Omental fat pad (tissue), 3 donors: ENCODE measurements at regions not wholly inside any gene's neighbourhood (a gene's known extent, or its start where the extent isn't known, plus 50 kb on each side); places are given as distances from the start of the nearest gene placed in this dataset.

Experiments
- ATAC-seq: fragments of 150-250 bp; one replicate; pipeline ENCODE4 v1.9.1; 2016; ENCODE audit warnings: mild to moderate bottlenecking, moderate library complexity; ENCODE audit not compliant: low FRiP score
- DNase-seq: peaks from one replicate; pipeline ENCODE4 v3.0.0-alpha.2; 2019; ENCODE audit warnings: low spot score
- TF ChIP-seq, protein P1 (sequence below), 3 donors: fragments of 450-650 bp; IDR thresholded peaks; one replicate each; pipeline ENCODE4 v1.5.1; 2016 to 2017; ENCODE audit warnings: antibody characterized with exemption in 3 of 3, mild to moderate bottlenecking in 3 of 3, moderate library complexity in 2 of 3

DNA sequence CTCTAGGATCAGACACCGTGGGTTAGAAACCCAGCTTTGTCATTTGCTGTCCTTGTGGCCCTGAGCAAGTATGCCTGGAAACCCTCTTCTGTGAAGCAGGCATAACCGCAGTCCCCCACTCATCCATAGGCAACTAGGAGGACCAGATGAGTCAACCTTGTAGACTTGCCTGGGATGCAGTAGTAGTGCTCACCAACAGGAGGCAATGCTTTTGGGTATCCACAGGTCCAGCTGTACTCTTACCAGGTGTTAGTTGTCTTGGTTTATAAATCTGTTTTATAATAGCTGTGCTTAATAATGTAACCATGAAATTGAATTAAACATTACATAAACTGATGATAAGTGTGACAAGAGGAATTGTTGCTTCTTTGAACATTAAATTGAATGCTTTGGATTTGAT is 389.3 kb downstream of the IL20RB start:
- no peak for ATAC-seq
- TF ChIP-seq, protein P1, sequence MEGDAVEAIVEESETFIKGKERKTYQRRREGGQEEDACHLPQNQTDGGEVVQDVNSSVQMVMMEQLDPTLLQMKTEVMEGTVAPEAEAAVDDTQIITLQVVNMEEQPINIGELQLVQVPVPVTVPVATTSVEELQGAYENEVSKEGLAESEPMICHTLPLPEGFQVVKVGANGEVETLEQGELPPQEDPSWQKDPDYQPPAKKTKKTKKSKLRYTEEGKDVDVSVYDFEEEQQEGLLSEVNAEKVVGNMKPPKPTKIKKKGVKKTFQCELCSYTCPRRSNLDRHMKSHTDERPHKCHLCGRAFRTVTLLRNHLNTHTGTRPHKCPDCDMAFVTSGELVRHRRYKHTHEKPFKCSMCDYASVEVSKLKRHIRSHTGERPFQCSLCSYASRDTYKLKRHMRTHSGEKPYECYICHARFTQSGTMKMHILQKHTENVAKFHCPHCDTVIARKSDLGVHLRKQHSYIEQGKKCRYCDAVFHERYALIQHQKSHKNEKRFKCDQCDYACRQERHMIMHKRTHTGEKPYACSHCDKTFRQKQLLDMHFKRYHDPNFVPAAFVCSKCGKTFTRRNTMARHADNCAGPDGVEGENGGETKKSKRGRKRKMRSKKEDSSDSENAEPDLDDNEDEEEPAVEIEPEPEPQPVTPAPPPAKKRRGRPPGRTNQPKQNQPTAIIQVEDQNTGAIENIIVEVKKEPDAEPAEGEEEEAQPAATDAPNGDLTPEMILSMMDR (IDR thresholded peaks at IDR 0.05) = no peak
- DNase-seq = no peak

DNA sequence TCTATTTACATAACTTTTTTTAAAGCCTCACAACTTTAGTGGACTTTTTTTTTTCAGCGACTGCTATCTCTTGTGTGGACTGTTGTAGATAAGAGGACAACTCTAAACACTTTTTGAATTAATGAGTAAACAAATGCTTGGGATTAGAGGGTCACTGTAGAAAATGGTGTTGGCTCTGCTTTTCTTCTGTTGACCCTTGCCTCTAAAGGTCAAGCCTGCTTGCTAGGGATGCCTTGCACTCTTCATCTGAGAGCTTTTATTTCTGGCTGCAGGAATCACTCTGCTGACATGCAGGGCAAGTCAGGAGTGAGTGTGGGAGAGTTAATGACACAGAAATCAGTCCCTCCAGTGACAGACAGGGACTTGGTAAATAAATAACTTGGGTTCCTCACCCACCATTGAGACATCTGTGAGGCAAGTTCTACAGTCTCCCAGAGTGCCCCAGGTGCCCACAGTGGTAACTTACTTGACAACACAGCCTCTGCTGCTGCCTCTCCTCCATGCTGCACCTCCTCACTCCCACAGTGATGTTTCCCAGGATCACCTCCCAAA is 390.1 kb downstream of the IL20RB start:
- TF ChIP-seq, protein P1 (IDR thresholded peaks at IDR 0.05) = no peak
- no peak for DNase-seq
- no peak for ATAC-seq

DNA sequence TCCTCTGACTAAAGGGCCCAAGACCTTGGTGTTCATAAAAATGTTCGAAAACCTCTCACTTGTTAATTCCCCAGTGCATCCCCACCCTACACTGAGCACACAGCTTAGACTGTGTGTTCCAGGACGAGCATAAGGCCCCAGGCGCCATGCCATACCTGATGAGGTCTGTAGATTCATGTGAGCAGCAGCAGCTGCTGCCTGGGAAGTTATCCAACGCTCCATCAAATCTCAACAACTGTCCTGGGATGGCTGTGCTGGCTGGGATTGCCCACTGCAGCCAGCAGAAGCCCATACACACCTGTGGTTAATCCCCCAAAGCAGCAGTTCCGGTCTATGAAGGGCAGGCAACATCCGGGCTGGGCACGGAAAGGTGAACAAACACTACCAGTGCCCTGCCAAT is 391.2 kb downstream of the IL20RB start:
- TF ChIP-seq, protein P1 (IDR thresholded peaks at IDR 0.05) = no peak
- ATAC-seq (no peak), DNase-seq (no peak)

DNA sequence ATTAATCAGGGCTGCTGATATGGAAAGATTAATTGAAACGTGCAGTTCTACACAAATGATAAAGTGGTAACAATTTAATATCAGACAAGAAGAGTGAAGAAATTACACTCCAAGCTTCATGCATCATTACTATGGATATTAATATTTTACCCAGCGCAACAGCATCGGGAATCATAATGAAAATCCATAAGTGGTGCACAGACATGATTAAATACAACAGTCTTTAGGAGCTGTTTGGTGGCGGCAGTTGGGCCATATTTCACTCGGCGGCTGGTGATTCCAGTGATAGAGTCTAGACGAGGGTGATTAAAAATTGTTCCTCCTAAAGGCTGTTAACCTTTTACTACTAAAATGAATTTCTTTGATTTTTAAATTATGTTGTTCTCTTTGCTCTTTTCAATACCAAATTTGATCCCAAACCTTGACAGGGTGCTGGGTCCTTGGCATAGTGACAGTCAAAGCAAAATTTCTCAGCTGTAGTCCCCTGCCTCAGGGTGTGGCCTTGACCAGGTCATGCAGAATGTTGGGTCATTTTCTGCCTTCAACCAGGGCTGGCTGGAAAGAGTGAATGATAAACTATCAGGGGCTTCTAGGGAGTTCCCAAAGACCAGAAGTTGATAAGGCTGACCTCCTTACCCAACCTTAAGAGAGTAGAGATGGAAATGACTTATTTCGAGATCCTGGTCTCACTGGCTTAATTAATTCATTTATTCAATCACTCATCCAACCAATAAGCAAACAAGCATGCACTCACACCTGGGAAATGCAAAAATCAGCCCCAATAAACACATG is 392.0 kb downstream of the IL20RB start:
- no peak for DNase-seq
- no peak for ATAC-seq
- TF ChIP-seq, protein P1 (IDR thresholded peaks at IDR 0.05) = no peak

DNA sequence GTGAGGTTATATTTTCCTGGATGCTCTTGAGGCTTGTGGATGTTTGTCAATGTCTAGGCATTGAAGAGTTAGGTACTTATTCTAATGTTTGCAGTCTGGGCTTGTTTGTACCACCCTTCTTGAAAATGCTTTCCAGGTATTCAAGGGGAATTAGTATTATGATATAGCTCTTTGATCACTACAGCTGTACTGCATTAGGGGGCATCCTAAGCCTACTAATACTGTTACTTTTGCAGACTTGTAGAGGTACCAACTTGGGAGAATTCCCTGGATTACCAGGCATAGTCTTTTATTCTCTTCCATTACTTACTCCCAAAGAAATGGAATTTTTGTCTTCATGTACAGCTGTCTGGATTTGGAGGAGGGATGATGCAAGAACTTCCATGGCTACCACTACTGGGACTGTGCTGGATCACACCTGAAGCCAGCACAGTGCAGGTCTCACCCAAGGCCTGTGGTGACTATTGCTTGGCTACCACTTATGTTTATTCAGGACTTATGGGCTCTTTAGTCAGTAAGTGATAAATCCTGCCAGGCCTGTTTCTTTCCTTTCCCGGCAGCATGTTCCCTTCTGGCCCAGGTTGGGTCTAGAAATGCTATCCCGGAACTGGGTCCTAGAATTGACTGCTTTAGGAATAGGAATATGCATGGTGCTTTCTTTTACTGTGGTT is 402.9 kb downstream of the IL20RB start:
- no peak for ATAC-seq
- no peak for DNase-seq
- TF ChIP-seq, protein P1 (IDR thresholded peaks at IDR 0.05) = no peak

DNA sequence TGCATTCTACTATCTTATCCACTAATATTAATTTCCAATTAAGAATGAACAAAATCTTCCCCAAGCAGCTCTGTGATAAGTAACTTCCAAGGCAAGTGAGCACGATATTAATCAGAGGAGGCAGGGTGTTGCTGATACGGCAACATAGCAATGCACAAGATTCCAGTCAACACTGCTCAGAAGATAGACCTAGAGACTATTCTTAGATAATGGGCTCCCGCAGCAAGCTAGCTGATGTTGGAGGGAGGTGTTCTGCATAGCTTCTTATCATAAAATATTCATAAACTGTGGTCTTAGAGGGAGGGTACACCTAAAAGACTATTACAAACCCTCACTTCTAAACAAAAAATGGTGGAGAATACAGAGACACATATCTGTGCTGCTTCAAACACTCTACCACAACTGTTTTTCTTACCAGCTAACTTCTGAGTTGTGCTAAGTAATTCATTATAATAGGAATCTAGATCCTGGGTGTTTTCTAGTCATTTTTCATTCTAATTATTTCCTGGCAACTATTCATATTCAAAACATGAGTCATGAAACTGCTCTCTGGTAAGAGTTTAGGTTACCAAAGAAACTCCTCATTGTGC is 382.0 kb upstream of the SOX14 start:
- ATAC-seq (no peak), DNase-seq (no peak)
- TF ChIP-seq, protein P1 (IDR thresholded peaks at IDR 0.05) = no peak
